Dermis microvascular lymphatic vessel endothelial cell (primary cell): ENCODE measurements at regions not wholly inside any gene's neighbourhood (a gene's known extent, or its start where the extent isn't known, plus 50 kb on each side); places are given as distances from the start of the nearest gene placed in this dataset.

Experiments
- DNase-seq, 2 donors: peaks; one replicate each; pipeline versions ENCODE4 v3.0.0 to v3.0.0-alpha.2; 2010; ENCODE audit warnings: low read depth in 2 of 2

DNA sequence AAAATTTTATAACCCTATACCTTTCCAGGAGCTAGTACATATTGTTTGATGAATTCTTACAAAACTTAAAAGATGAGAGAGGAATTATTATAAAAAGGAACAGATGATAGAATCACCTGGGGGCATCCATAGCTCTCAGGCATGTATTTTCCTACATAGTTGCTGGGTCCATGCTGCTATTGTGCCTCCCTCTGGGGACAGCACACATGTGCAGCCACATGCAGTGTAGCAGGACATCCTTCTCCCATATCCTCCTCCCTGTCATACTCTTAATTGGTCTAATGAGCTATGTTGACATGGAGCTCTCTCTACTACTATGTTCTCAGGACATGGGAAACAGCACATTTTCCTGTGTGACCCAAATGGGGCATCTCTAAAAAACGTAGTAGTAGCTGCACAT is 898.2 kb upstream of the MAP3K7 start:
- no peak for DNase-seq

- DNase-seq: no peak
Measured at GRCh38 chr6:91483415-91484105, 896.7 kb upstream of the MAP3K7 start.

- peak in 1 of 2 donors; percentile 76 for DNase-seq
Measured at GRCh38 chr6:91482498-91482897, 895.6 kb upstream of the MAP3K7 start.

- peak in 1 of 2 donors; percentile 42 for DNase-seq
Measured at GRCh38 chr6:91480402-91480801, 893.5 kb upstream of the MAP3K7 start.

GRCh38 chr6:91477688-91478087 is 890.8 kb upstream of the MAP3K7 start:
- DNase-seq: no peak

DNA sequence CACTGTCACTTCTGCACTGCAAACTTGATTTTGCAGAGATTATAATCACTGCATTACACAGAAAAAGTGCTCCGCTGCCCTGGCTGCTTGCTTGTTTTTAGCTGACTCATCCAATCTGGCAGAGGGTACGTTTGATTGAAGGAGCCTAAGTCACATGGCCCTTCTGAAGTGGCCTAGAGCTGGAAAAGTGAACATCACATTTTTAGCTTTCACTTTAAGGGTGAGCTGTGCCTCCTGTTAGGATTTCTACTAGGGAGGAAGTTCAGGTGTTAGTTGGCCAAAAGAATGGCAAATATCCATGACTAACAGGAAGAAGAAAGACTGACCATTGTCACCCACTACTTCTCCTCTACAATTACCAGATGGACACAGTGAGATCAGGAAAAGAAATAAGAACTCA is 889.1 kb upstream of the MAP3K7 start:
- peak; percentile 11 to 57 for DNase-seq

DNA sequence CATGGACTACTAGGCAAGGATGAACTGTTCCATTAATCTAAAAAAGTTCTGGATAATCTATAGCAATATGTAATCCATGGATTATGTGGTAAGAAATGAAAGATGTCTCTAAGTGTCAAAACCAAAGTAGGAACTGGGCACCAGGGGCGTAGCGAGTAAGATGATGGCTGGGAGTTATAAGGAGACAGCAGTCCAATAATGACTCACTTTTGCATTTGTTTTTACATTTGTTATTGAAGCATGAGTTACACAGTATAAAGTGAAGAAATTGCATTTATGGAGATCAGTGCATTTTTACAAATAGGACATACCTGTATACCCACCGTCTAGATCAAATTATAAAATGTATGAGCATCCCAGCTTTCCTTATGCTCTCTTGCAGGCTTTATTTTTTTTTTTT is 878.5 kb upstream of the MAP3K7 start:
- no peak for DNase-seq

GRCh38 chr6:91464718-91465117 is 877.8 kb upstream of the MAP3K7 start:
- DNase-seq: no peak

GRCh38 chr6:91464201-91464600 is 877.3 kb upstream of the MAP3K7 start:
- DNase-seq: no peak

- no peak for DNase-seq
Measured at GRCh38 chr6:91462241-91462640, 875.4 kb upstream of the MAP3K7 start.

- DNase-seq: no peak
Measured at GRCh38 chr6:91453224-91453878, 866.5 kb upstream of the MAP3K7 start.

DNA sequence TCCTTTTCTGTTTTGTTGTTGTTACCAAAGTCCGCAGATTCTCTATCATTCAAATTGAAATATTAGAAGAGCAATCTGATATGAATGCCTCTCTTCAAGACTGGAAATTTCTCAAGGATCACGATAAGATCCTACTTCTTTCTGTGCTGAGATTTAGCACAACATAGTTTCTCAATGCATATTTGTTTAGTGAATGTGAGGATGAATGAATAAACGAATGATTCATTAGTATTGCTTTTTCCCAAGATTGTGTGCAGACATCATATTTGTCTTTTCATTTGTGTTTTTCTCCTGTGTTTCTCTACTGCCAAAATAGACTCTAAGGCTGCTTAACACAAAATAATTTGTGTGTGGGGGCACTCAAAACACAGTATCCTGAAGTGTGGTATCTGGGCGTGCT is 862.7 kb upstream of the MAP3K7 start:
- no peak for DNase-seq

- DNase-seq: no peak
Measured at GRCh38 chr6:91447530-91448254, 860.8 kb upstream of the MAP3K7 start.

DNA sequence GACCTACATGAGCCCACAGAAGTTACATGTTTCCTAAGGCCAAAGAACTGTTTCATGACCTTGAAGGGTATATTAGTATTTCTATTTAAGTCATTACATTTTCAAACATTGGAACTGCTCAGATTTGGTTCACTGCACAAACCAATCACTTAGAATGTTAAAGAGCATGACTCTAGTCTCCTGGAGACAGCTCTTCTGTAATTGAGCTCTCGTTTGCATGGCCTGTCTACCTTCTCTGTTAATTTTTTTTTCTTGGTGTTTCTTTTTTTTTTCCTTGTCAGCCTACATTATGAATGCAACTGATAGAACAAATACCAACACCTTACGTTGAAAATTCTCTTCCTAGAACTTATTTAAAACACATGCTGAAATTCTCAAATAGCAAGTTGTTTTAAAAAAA is 860.2 kb upstream of the MAP3K7 start:
- DNase-seq: no peak

- DNase-seq: no peak
Measured at GRCh38 chr6:91443405-91443804, 856.5 kb upstream of the MAP3K7 start.

DNA sequence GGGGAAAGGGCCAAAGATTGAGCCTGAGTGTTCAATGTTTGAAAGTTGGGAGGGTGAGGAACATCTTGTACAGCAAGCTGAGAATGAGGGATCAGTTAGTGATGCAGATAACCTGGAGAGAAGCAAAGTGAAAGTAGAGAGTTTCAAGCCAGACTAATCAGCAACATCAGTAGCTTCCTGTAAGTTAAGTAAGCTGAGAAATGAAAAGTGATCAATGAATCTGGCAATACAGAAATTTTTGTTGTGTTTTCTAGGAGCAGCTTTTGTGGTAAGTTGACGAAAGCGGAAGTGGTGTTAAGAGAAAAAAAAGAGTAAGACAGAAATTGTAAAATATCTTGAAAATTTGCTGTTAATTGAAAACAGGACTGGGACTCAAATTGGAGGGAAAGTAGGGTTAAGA is 855.5 kb upstream of the MAP3K7 start:
- DNase-seq: no peak

GRCh38 chr6:91438570-91438969 is 851.7 kb upstream of the MAP3K7 start:
- DNase-seq: peak in 1 of 2 donors; percentile 68

DNA sequence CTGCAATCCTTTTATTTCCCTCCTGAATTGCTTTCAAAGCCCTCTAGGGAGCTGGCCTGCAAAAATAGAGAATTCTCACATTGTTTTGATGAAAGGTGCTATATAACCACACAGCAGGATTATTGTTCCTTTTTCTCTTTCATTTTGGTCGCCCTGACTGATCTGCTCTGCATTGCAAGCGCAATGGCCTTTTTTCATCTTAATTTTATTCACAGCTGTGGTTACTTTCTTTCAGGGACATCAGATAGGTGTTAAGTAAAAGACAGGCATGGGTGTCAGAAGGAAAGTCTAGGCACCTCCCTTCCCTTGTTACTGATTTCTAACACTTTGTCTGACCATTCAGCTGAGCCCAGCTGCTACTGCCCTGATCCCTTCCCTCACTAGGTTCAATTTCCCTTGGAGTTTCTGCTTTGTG is 850.5 kb upstream of the MAP3K7 start:
- no peak for DNase-seq

- DNase-seq: no peak
Measured at GRCh38 chr6:91436448-91436847, 849.6 kb upstream of the MAP3K7 start.

DNA sequence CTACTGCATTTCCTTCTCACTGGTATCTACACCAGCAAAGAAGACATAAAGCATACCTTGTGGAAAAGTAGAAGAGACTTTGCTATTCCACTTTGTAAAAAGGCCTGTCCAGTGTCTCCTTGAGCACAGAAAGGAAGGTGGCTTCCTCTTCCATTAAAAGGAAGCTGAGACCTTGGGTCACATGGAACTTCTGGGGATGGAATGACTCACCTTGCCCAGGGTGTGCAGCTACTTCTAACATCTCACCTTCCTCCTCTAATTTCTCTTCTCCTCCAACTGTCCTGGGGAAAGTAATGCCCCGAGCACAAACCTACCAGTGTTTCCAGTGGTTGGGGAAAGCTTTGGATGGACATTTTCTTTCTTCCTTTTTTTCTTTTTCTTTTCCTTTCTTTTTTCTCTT is 848.8 kb upstream of the MAP3K7 start:
- DNase-seq: peak in 1 of 2 donors; percentile 18

DNA sequence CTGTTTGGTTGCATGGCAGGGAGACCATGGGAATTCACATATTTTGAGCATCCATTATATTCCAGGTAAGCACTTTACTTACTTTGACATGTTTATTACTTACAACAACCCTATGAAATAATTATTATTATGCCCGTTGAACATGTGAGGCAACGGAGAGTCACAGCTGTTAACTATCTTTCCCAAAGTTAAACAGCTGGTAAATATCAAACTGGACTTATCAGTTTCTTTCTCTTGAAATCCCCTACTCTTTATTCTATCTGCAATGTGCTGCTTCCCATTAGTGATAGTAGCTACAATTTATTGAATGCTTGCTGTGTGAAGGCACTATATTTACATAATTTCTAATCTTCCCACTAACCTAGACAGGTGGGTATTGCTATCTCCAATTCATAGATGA is 847.7 kb upstream of the MAP3K7 start:
- no peak for DNase-seq

DNA sequence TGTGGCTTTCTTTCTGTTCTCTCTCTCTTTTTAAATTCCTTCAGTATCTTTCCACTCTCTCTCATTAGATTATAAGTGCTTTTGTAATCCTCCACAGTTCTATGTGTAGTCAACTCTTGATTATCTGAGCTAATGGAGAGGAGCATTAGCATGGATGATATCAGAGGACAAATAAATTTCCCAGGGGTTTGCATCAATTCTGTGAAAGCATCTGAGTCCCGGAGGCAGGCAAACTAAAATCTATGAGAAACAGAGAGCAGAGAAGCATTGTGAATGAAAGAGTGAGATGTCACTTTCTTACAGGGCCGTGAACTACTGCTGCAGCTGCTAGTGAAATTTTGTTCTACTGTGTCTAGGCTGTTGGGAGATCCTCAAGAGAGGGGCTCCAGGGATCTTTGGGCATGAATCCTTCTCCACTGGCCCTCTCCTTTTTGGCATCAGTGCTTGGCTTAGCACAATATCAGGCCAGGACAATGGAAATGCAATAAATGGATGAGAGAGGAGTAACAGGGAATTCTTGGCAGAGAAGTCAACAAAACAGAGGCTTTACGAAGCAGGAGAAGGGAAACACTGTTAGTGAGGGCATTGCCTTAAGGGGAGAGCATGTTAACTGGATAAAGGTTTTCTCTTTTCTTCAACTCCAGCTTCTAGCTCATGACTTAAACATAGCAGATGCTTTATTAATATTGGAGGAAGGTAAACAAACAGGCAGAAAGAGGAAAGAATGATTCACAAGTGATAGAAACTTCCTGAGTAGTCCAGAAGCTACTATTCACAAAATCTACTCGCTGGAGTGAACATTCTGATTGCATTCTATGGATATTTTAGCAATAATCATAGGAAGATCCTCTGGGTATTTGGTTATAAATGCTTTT is 847.0 kb upstream of the MAP3K7 start:
- peak; percentile 17 to 73 for DNase-seq
